Adrenal gland (tissue), 5 donors: ENCODE measurements at regions not wholly inside any gene's neighbourhood (a gene's known extent, or its start where the extent isn't known, plus 50 kb on each side); places are given as distances from the start of the nearest gene placed in this dataset.

Source experiments
- CTCF ChIP-seq, 6 experiments: fragments of 450-650 bp in 4 of 6; fragments of 200-600 bp in 2 of 6; sonication (generic) in 1 of 6; IDR thresholded peaks; 1 replicate in 5 of 6; 2 replicates in 1 of 6; pipeline versions ENCODE4 v1.5.1 to v1.8.0; 2016 to 2021; ENCODE audit warnings: antibody characterized with exemption in 6 of 6, mild to moderate bottlenecking in 2 of 6, moderate library complexity in 1 of 6
- POLR2A ChIP-seq, 2 donors: fragments of 450-650 bp; IDR thresholded peaks; one replicate each; pipeline ENCODE4 v1.6.1; 2017; ENCODE audit warnings: antibody characterized with exemption in 2 of 2, mild to moderate bottlenecking in 2 of 2, moderate library complexity in 1 of 2
- donor health status: DM: no; HTN: no; CAD: no.

- no peak for TF ChIP-seq CTCF (IDR thresholded peaks at IDR 0.05)
- TF ChIP-seq POLR2A (IDR thresholded peaks at IDR 0.05) = no peak
Observed at GRCh38 chr21:38917043-38917774, 111.5 kb downstream of the ETS2 start.
